ENCODE measurements at regions not wholly inside any gene's neighbourhood (a gene's known extent, or its start where the extent isn't known, plus 50 kb on each side); places are given as distances from the start of the nearest gene placed in this dataset.
A peak's percentile ranks its signal among the peaks of the same experiment; 100 is the strongest.

DNA sequence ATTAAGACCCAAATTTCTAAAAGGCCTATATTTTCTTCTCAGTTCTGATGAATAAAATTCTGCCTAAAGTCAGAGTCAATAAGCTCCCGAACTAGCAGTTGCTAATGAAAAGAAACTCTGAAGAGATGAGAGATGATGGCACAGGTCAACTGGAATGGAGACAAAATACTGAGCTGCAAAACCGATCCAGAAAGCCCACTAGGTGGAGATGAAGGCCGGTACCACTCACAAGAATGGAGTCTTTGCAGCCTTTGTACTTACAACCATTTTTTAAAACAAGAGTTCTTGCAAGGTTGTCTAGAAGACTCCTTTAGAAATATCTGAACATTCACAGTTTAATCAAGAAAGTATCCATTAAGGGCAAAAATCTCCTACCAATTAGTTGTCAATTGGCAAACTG lies 119.9 kb upstream of the TJP1 start:
- H3F3A ChIP-seq (ENCODE audit: insufficient read depth, low read length), result no peaks in the 10 kb centered on the region
- no peak overlapping the region for H3K27ac ChIP-seq (ENCODE audit: low read depth, low read length, poor library complexity, severe bottlenecking)
- H3K9me2 ChIP-seq (ENCODE audit: low read depth, low read length), result no peaks in the 10 kb centered on the region
- no peak overlapping the region for H2AFZ ChIP-seq (ENCODE audit: low read length)
- no peaks in the 10 kb centered on the region for H3K27me3 ChIP-seq (ENCODE audit: insufficient read depth, low read length)
- TF ChIP-seq, protein P1, sequence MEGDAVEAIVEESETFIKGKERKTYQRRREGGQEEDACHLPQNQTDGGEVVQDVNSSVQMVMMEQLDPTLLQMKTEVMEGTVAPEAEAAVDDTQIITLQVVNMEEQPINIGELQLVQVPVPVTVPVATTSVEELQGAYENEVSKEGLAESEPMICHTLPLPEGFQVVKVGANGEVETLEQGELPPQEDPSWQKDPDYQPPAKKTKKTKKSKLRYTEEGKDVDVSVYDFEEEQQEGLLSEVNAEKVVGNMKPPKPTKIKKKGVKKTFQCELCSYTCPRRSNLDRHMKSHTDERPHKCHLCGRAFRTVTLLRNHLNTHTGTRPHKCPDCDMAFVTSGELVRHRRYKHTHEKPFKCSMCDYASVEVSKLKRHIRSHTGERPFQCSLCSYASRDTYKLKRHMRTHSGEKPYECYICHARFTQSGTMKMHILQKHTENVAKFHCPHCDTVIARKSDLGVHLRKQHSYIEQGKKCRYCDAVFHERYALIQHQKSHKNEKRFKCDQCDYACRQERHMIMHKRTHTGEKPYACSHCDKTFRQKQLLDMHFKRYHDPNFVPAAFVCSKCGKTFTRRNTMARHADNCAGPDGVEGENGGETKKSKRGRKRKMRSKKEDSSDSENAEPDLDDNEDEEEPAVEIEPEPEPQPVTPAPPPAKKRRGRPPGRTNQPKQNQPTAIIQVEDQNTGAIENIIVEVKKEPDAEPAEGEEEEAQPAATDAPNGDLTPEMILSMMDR (IDR thresholded peaks at IDR 0.05; ENCODE audit: low read length), result no peak
- TF ChIP-seq EZH2 (IDR thresholded peaks at IDR 0.05; ENCODE audit: borderline replicate concordance, low read length), result no peak
- H3K4me1 ChIP-seq (ENCODE audit: insufficient read depth, low read length, severe bottlenecking), result no peaks in the 10 kb centered on the region
- H3K4me3 ChIP-seq (ENCODE audit: low read depth, low read length, poor library complexity, severe bottlenecking), result no peak overlapping the region
- no peaks in the 10 kb centered on the region for H3K36me3 ChIP-seq (ENCODE audit: insufficient read depth, low read length)
- H3K79me2 ChIP-seq (ENCODE audit: insufficient read depth, low read length), result no peaks in the 10 kb centered on the region
- no peak overlapping the region for H3K4me2 ChIP-seq (ENCODE audit: low read length)
- H4K20me1 ChIP-seq (ENCODE audit: insufficient read depth, low read length), result no peaks in the 10 kb centered on the region
- H3K9ac ChIP-seq (ENCODE audit: low read length), result no peak overlapping the region
- H3K9me3 ChIP-seq (ENCODE audit: low read length), result no peaks in the 10 kb centered on the region

DNA sequence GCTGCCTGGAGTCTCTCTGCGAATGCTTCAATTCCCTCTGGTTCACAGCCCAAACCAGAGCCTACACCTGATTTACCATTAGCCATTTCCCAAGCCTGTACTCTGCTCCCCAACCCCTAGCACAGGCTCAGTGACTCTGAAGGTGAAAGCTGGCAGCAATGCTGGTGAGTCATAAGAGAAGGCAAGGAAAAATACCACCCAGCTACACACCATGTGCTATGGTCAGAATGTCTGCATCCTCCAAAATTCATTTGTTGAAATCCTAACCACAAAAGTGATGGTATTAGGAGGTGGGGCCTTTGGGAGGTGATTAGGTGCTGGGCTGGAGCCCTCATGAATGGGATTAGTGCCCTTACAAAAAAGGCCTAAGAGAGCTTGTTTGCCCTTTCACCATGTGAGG lies 117.1 kb upstream of the TJP1 start:
- no peak overlapping the region for H3K27ac ChIP-seq (ENCODE audit: low read depth, low read length, poor library complexity, severe bottlenecking)
- H3K4me2 ChIP-seq (ENCODE audit: low read length), result no peak overlapping the region
- no peak overlapping the region for H3K9ac ChIP-seq (ENCODE audit: low read length)
- no peaks in the 10 kb centered on the region for H3K9me2 ChIP-seq (ENCODE audit: low read depth, low read length)
- H3K4me3 ChIP-seq (ENCODE audit: low read depth, low read length, poor library complexity, severe bottlenecking), result no peak overlapping the region
- no peaks in the 10 kb centered on the region for H3K9me3 ChIP-seq (ENCODE audit: low read length)
- H3K27me3 ChIP-seq (ENCODE audit: insufficient read depth, low read length), result no peaks in the 10 kb centered on the region
- no peaks in the 10 kb centered on the region for H4K20me1 ChIP-seq (ENCODE audit: insufficient read depth, low read length)
- H3K79me2 ChIP-seq (ENCODE audit: insufficient read depth, low read length), result no peaks in the 10 kb centered on the region
- H3K4me1 ChIP-seq (ENCODE audit: insufficient read depth, low read length, severe bottlenecking), result no peaks in the 10 kb centered on the region
- no peaks in the 10 kb centered on the region for H3F3A ChIP-seq (ENCODE audit: insufficient read depth, low read length)
- H3K36me3 ChIP-seq (ENCODE audit: insufficient read depth, low read length), result no peaks in the 10 kb centered on the region
- TF ChIP-seq, protein P1 (IDR thresholded peaks at IDR 0.05; ENCODE audit: low read length), result no peak
- TF ChIP-seq EZH2 (IDR thresholded peaks at IDR 0.05; ENCODE audit: borderline replicate concordance, low read length), result no peak
- H2AFZ ChIP-seq (ENCODE audit: low read length), result no peak overlapping the region

DNA sequence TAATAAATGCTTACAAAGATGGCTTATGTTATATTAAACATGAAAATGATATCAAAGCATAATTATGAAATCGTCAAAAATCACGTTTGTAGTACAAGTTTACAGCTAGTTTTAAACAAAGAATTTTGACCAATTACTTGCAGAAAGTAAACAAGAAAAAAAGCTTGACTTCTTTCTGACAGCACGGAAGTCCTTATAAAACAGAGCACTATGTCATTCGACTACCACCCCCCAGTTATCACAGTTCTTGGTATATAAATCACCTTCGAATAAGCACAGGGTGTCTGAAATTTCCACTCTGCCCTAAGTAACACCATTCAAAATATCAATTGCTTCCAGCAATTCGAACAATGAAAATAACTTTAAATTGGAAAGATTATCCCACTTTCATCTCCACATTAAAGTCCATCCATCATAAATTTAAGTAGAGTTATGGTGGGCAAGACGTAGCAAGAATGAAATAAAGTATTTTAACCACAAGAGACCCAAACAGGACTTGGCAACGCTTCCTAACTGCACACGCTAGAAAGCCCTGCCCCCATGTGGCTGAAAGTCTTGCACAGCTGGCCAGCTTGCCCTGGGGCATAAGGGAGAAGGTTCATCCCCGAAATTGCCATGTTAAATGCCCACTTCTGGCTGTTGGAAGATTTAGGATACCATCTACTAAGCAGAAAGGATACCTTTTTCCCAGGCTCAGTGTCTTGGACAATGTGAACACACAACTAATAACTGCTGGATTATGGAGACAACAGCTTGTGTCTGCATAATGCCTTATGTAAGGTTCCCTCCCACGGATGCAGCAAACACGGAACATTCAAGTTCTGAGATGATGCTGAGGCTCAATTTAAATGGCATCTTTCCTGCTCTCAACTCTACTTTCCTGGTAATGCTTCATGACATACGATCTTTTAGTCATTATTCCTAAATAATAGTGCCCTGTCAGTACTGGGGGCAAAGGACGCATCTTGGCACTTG lies 116.4 kb upstream of the TJP1 start:
- no peaks in the 10 kb centered on the region for H3K4me1 ChIP-seq (ENCODE audit: insufficient read depth, low read length, severe bottlenecking)
- H2AFZ ChIP-seq (ENCODE audit: low read length), result no peak overlapping the region

More for the DNA sequence above, 116.4 kb upstream of the TJP1 start:
- Histone ChIP-seq H3F3A (ENCODE audit: insufficient read depth, low read length) (no peaks in the 10 kb centered on the region), H3K36me3 (ENCODE audit: insufficient read depth, low read length) (no peaks in the 10 kb centered on the region), H3K27me3 (ENCODE audit: insufficient read depth, low read length) (no peaks in the 10 kb centered on the region), H3K27ac (ENCODE audit: low read depth, low read length, poor library complexity, severe bottlenecking) (no peak overlapping the region), H3K9ac (ENCODE audit: low read length) (no peak overlapping the region), H3K9me2 (ENCODE audit: low read depth, low read length) (no peaks in the 10 kb centered on the region), H3K9me3 (ENCODE audit: low read length) (no peaks in the 10 kb centered on the region), H3K4me3 (ENCODE audit: low read depth, low read length, poor library complexity, severe bottlenecking) (no peak overlapping the region), H3K79me2 (ENCODE audit: insufficient read depth, low read length) (no peaks in the 10 kb centered on the region), H4K20me1 (ENCODE audit: insufficient read depth, low read length) (no peaks in the 10 kb centered on the region), H3K4me2 (ENCODE audit: low read length) (no peak overlapping the region)
- TF ChIP-seq EZH2 (IDR thresholded peaks at IDR 0.05; ENCODE audit: borderline replicate concordance, low read length), result no peak
- TF ChIP-seq, protein P1 (IDR thresholded peaks at IDR 0.05; ENCODE audit: low read length), result peak; percentile 16; the same call in 1 of the 2 replicates
